Epithelial cell of proximal tubule (primary cell): ENCODE measurements at regions not wholly inside any gene's neighbourhood (a gene's known extent, or its start where the extent isn't known, plus 50 kb on each side); places are given as distances from the start of the nearest gene placed in this dataset.
"Not testable (repeated sequence)": the region's sequence is repeated elsewhere in the genome, so short reads cannot be mapped to it uniquely, and the experiment has no call there.

ENCODE experiments used
- DNase-seq: peaks from one replicate; pipeline ENCODE4 v3.0.0-alpha.2; 2011; ENCODE audit warnings: low read depth
- H3K4me3 ChIP-seq: 2 replicates; pipeline ENCODE4 v1.5.1; 2011; ENCODE audit warnings: low read depth, mild to moderate bottlenecking, low read length
- CTCF ChIP-seq: conservative IDR thresholded peaks from 2 replicates; pipeline ENCODE4 v1.5.1; 2012; ENCODE audit warnings: low read depth, mild to moderate bottlenecking, low read length

DNA sequence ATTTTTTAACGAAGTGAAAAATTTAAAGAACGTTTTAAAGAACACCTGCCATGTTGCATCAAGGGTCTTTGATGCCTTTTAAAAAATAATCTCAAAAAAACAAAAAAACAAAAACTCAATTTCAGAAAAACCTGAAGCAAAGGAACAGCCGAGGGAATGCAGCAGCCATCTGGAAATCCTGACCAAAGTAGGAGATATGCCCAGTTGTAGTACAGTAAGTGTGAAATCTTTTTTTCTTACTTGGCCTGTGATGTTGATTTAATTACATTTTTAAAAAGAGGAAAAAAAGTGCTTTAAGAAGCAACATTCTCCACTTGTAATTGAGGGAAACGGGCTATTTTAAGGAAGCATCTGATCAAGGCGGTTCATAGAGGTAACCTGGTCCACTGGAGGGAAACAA is 213.7 kb upstream of the GAP43 start:
- TF ChIP-seq CTCF, result no peak
- DNase-seq, result no peak

DNA sequence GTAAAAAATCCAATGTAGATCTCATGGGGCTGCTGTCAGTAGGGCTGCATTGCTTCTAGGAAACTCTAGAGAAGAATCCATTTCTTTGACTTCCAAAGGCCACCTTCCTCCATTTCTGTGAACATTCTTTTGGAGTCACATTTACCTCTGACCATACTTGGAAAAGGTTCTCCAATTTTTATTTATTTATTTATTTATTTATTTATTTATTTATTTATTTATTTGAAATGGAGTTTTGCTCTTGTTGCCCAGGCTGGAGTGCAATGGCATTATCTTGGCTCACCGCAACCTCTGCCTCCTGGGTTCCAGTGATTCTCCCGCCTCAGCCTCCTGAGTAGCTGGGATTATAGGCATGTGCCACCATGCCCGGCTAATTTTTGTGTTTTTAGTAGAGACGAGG is 208.7 kb upstream of the GAP43 start:
- H3K4me3 ChIP-seq, DNase-seq: not testable (repeated sequence)

More for the DNA sequence above, 213.7 kb upstream of the GAP43 start:
- H3K4me3 ChIP-seq, result no peak overlapping the region

GRCh38 chr3:115415246-115415996 is 207.9 kb upstream of the GAP43 start:
- no peak for TF ChIP-seq CTCF
- DNase-seq, result no peak
- no peak overlapping the region for H3K4me3 ChIP-seq

GRCh38 chr3:115418583-115418982 is 204.7 kb upstream of the GAP43 start:
- H3K4me3 ChIP-seq, result no peak overlapping the region
- TF ChIP-seq CTCF, result no peak
- no peak for DNase-seq

DNA sequence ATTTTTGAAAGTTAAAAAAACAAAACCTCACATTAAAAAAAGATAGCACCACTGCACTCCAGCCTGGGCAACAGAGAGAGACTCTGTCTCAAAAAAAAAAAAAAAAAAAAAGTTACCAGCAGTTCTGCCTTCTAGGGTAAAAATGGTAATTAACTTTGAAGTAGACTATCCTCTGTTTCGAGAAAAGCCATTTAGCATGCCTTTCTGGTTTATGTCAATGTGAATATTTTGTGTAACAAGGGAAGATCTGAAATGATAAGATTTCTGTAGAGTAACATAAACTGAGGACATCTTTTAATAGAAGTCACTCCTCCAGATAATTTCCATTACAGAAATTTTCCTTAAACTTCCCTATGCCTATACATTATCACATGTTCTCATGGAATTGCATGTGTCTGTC is 203.2 kb upstream of the GAP43 start:
- H3K4me3 ChIP-seq, result no peak overlapping the region
- TF ChIP-seq CTCF, result no peak

DNA sequence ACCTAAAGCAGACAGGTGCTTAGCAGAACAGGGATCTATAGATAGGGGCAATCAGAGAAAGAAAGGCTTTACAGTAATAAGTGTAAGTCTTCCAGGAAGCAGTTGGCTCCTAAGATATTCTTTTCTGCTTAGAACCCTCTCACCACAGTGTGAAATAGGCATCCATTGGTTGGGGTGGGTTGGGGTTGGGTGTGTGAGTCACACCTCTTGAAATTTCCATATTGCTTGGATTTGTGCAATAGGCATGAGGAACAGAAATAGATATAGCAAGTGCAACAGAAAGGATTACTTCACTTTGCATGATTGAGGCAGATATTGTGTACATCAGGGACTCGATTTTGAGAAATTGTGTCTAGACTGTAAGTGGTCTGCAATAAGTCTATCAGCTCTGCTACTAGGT is 200.1 kb upstream of the GAP43 start:
- DNase-seq, result no peak
- TF ChIP-seq CTCF, result no peak
- H3K4me3 ChIP-seq, result no peak overlapping the region

More for the DNA sequence above, 203.2 kb upstream of the GAP43 start:
- DNase-seq, result no peak

DNA sequence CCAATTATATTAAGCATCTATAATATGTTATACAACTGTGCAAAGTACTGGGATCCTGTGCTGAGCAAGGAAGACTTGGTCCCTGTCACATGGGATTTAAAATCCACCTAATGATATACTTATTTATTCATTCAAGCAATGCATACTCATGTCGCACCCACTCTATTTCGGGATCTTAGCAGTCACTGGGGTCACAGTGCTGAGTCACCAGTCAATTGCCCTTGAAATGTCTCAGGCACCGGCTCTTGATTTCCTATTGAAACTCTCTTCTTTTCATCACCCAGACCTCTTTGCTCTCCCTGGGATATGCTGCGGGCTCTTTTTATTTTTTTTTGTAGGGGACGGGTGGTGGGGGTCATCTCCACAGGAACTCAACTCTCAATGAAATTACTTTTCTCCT is 194.5 kb upstream of the GAP43 start:
- no peak for TF ChIP-seq CTCF
- H3K4me3 ChIP-seq, result no peak overlapping the region
- no peak for DNase-seq
